ENCODE measurements at regions not wholly inside any gene's neighbourhood (a gene's known extent, or its start where the extent isn't known, plus 50 kb on each side); places are given as distances from the start of the nearest gene placed in this dataset.
"Not testable (repeated sequence)": the region's sequence is repeated elsewhere in the genome, so short reads cannot be mapped to it uniquely, and the experiment has no call there.

- Mint-ChIP-seq H3K27ac (no peak overlapping the region), H3K27me3 (no peaks in the 10 kb centered on the region)
- no peak for DNase-seq
These were observed 230.9 kb upstream of the HTR1E start for GRCh38 chr6:86706449-86706848.

GRCh38 chr6:86701228-86701627 is 236.1 kb upstream of the HTR1E start:
- H3K27ac ChIP-seq (ENCODE audit: low read length); ATAC-seq (replicated peaks in 1 of 4); H3K4me1 ChIP-seq (ENCODE audit: control insufficient read depth in 1 of 2, extremely low read depth in 1 of 2, insufficient read depth in 2 of 2, low read length in 2 of 2); H3K4me1 Mint-ChIP-seq; H3K27me3 Mint-ChIP-seq; H3K27me3 ChIP-seq (replicated peaks in 1 of 2; ENCODE audit: control insufficient read depth in 2 of 2, extremely low read depth in 1 of 2, insufficient read depth in 2 of 2, low read length in 1 of 2); DNase-seq; POLR2A ChIA-PET; H3K27ac Mint-ChIP-seq; H3K4me3 Mint-ChIP-seq; H3K36me3 ChIP-seq (ENCODE audit: control insufficient read depth in 2 of 2, extremely low read depth in 1 of 2, insufficient read depth in 1 of 2, low read length in 1 of 2); H3K36me3 Mint-ChIP-seq; H3K4me3 ChIP-seq (ENCODE audit: control insufficient read depth in 1 of 2, extremely low read depth in 1 of 2, low read length in 1 of 2); H3K9me3 ChIP-seq: not testable (repeated sequence)
- CTCF ChIA-PET, result interaction anchor here in 1 of 2 donors (0.6 kb wide), 1 partner anchor 29 kb away, joined by 4 read pairs; no protein-coding TSS in a partner anchor
- WGBS (ENCODE audit: insufficient coverage), result no CpG with 5 or more reads among the region's 4 CpGs
- H3K9me3 Mint-ChIP-seq, result peaks cover 3 to 20% (median 15%) of the 10 kb centered on the region in 3 donors

More at GRCh38 chr6:86706449-86706848, 230.9 kb upstream of the HTR1E start:
- Mint-ChIP-seq H3K36me3 (no peaks in the 10 kb centered on the region), H3K4me3 (no peak overlapping the region), H3K4me1 (no peaks in the 10 kb centered on the region), H3K9me3 (peaks cover 4 to 13% (median 11%) of the 10 kb centered on the region in 3 donors)
- H3K36me3 ChIP-seq (ENCODE audit: control insufficient read depth in 2 of 2, extremely low read depth in 1 of 2, insufficient read depth in 1 of 2, low read length in 1 of 2), result no peaks in the 10 kb centered on the region
- no peaks in the 10 kb centered on the region for H3K4me1 ChIP-seq (ENCODE audit: control insufficient read depth in 1 of 2, extremely low read depth in 1 of 2, insufficient read depth in 2 of 2, low read length in 2 of 2)
- no peaks in the 10 kb centered on the region for H3K9me3 ChIP-seq
- H3K27ac ChIP-seq (ENCODE audit: low read length), result no peak overlapping the region
- H3K27me3 ChIP-seq (replicated peaks in 1 of 2; ENCODE audit: control insufficient read depth in 2 of 2, extremely low read depth in 1 of 2, insufficient read depth in 2 of 2, low read length in 1 of 2), result no peaks in the 10 kb centered on the region
- no peak for ATAC-seq (replicated peaks in 1 of 4)
- CTCF ChIA-PET, result no interaction called here
- 79% methylated on average over 3 of the region's 4 CpGs for WGBS (ENCODE audit: insufficient coverage)
- no peak overlapping the region for H3K4me3 ChIP-seq (ENCODE audit: control insufficient read depth in 1 of 2, extremely low read depth in 1 of 2, low read length in 1 of 2)
- POLR2A ChIA-PET, result no interaction called here

- ATAC-seq (replicated peaks in 1 of 4) (no peak), DNase-seq (no peak)
- H3K27ac Mint-ChIP-seq, result no peak overlapping the region
- no peaks in the 10 kb centered on the region for H3K4me1 ChIP-seq (ENCODE audit: control insufficient read depth in 1 of 2, extremely low read depth in 1 of 2, insufficient read depth in 2 of 2, low read length in 2 of 2)
- H3K4me1 Mint-ChIP-seq, result no peaks in the 10 kb centered on the region
- H3K4me3 ChIP-seq (ENCODE audit: control insufficient read depth in 1 of 2, extremely low read depth in 1 of 2, low read length in 1 of 2), result no peak overlapping the region
- H3K9me3 ChIP-seq, result no peaks in the 10 kb centered on the region
- CTCF ChIA-PET, result no interaction called here
- H3K4me3 Mint-ChIP-seq, result no peak overlapping the region
- H3K36me3 ChIP-seq (ENCODE audit: control insufficient read depth in 2 of 2, extremely low read depth in 1 of 2, insufficient read depth in 1 of 2, low read length in 1 of 2), result no peaks in the 10 kb centered on the region
- no peak overlapping the region for H3K27ac ChIP-seq (ENCODE audit: low read length)
- H3K36me3 Mint-ChIP-seq, result no peaks in the 10 kb centered on the region
- WGBS (ENCODE audit: insufficient coverage), result no CpG with 5 or more reads among the region's 1 CpG
- POLR2A ChIA-PET, result no interaction called here
- no peaks in the 10 kb centered on the region for H3K27me3 Mint-ChIP-seq
- peaks cover 7 to 10% (median 8%) of the 10 kb centered on the region in 3 donors for H3K9me3 Mint-ChIP-seq
- H3K27me3 ChIP-seq (replicated peaks in 1 of 2; ENCODE audit: control insufficient read depth in 2 of 2, extremely low read depth in 1 of 2, insufficient read depth in 2 of 2, low read length in 1 of 2), result no peaks in the 10 kb centered on the region
These were observed 250.8 kb upstream of the HTR1E start for GRCh38 chr6:86686496-86686895.

- Mint-ChIP-seq H3K27me3 (no peaks in the 10 kb centered on the region), H3K4me3 (no peak overlapping the region), H3K4me1 (no peaks in the 10 kb centered on the region), H3K36me3 (no peaks in the 10 kb centered on the region), H3K27ac (no peak overlapping the region), H3K9me3 (peaks cover 8 to 11% (median 10%) of the 10 kb centered on the region in 3 donors)
- ATAC-seq (replicated peaks in 1 of 4) (no peak), DNase-seq (no peak)
- H3K9me3 ChIP-seq, result no peaks in the 10 kb centered on the region
- no peaks in the 10 kb centered on the region for H3K36me3 ChIP-seq (ENCODE audit: control insufficient read depth in 2 of 2, extremely low read depth in 1 of 2, insufficient read depth in 1 of 2, low read length in 1 of 2)
- H3K27me3 ChIP-seq (replicated peaks in 1 of 2; ENCODE audit: control insufficient read depth in 2 of 2, extremely low read depth in 1 of 2, insufficient read depth in 2 of 2, low read length in 1 of 2), result no peaks in the 10 kb centered on the region
- no CpG with 5 or more reads among the region's 3 CpGs for WGBS (ENCODE audit: insufficient coverage)
- ChIA-PET CTCF (no interaction called here), POLR2A (no interaction called here)
- no peak overlapping the region for H3K27ac ChIP-seq (ENCODE audit: low read length)
- H3K4me3 ChIP-seq (ENCODE audit: control insufficient read depth in 1 of 2, extremely low read depth in 1 of 2, low read length in 1 of 2), result no peak overlapping the region
- no peaks in the 10 kb centered on the region for H3K4me1 ChIP-seq (ENCODE audit: control insufficient read depth in 1 of 2, extremely low read depth in 1 of 2, insufficient read depth in 2 of 2, low read length in 2 of 2)
These were observed 252.0 kb upstream of the HTR1E start for GRCh38 chr6:86685230-86685797.

GRCh38 chr6:86683132-86683908 is 254.0 kb upstream of the HTR1E start:
- CTCF ChIA-PET, result no interaction called here
- ATAC-seq (replicated peaks in 1 of 4) (no peak), DNase-seq (no peak)
- Mint-ChIP-seq H3K4me3 (no peak overlapping the region), H3K9me3 (peaks cover 8 to 14% (median 12%) of the 10 kb centered on the region in 3 donors), H3K4me1 (no peaks in the 10 kb centered on the region), H3K36me3 (no peaks in the 10 kb centered on the region), H3K27me3 (no peaks in the 10 kb centered on the region), H3K27ac (no peak overlapping the region)
- POLR2A ChIA-PET, result no interaction called here
- Histone ChIP-seq H3K27me3 (replicated peaks in 1 of 2; ENCODE audit: control insufficient read depth in 2 of 2, extremely low read depth in 1 of 2, insufficient read depth in 2 of 2, low read length in 1 of 2) (no peaks in the 10 kb centered on the region), H3K36me3 (ENCODE audit: control insufficient read depth in 2 of 2, extremely low read depth in 1 of 2, insufficient read depth in 1 of 2, low read length in 1 of 2) (no peaks in the 10 kb centered on the region), H3K4me1 (ENCODE audit: control insufficient read depth in 1 of 2, extremely low read depth in 1 of 2, insufficient read depth in 2 of 2, low read length in 2 of 2) (no peaks in the 10 kb centered on the region), H3K27ac (ENCODE audit: low read length) (no peak overlapping the region), H3K9me3 (no peaks in the 10 kb centered on the region), H3K4me3 (ENCODE audit: control insufficient read depth in 1 of 2, extremely low read depth in 1 of 2, low read length in 1 of 2) (no peak overlapping the region)
- WGBS (ENCODE audit: insufficient coverage), result no CpG with 5 or more reads among the region's 1 CpG

GRCh38 chr6:86682297-86682696 is 255.0 kb upstream of the HTR1E start:
- Histone ChIP-seq H3K36me3 (ENCODE audit: control insufficient read depth in 2 of 2, extremely low read depth in 1 of 2, insufficient read depth in 1 of 2, low read length in 1 of 2) (no peaks in the 10 kb centered on the region), H3K4me3 (ENCODE audit: control insufficient read depth in 1 of 2, extremely low read depth in 1 of 2, low read length in 1 of 2) (no peak overlapping the region), H3K27me3 (replicated peaks in 1 of 2; ENCODE audit: control insufficient read depth in 2 of 2, extremely low read depth in 1 of 2, insufficient read depth in 2 of 2, low read length in 1 of 2) (no peaks in the 10 kb centered on the region), H3K4me1 (ENCODE audit: control insufficient read depth in 1 of 2, extremely low read depth in 1 of 2, insufficient read depth in 2 of 2, low read length in 2 of 2) (no peaks in the 10 kb centered on the region), H3K9me3 (no peaks in the 10 kb centered on the region), H3K27ac (ENCODE audit: low read length) (no peak overlapping the region)
- DNase-seq (no peak), ATAC-seq (replicated peaks in 1 of 4) (no peak)
- WGBS (ENCODE audit: insufficient coverage), result 83% methylated on average over 1 of the region's 1 CpG
- H3K4me3 Mint-ChIP-seq, result no peak overlapping the region
- H3K36me3 Mint-ChIP-seq, result no peaks in the 10 kb centered on the region
- H3K27me3 Mint-ChIP-seq, result no peaks in the 10 kb centered on the region
- CTCF ChIA-PET, result no interaction called here
- no peak overlapping the region for H3K27ac Mint-ChIP-seq
- H3K4me1 Mint-ChIP-seq, result no peaks in the 10 kb centered on the region
- H3K9me3 Mint-ChIP-seq, result peaks cover 8 to 11% (median 8%) of the 10 kb centered on the region in 3 donors
- POLR2A ChIA-PET, result no interaction called here
